TTC549 (cell line): ENCODE measurements at regions not wholly inside any gene's neighbourhood (a gene's known extent, or its start where the extent isn't known, plus 50 kb on each side); places are given as distances from the start of the nearest gene placed in this dataset.
A peak's percentile ranks its signal among the peaks of the same experiment; 100 is the strongest.

ENCODE experiments used
- FAIRE-seq: peaks from 2 replicates; lab custom pipeline; 2012; peaks lifted over from hg19 to GRCh38; lab: Jason Lieb, UNC

DNA sequence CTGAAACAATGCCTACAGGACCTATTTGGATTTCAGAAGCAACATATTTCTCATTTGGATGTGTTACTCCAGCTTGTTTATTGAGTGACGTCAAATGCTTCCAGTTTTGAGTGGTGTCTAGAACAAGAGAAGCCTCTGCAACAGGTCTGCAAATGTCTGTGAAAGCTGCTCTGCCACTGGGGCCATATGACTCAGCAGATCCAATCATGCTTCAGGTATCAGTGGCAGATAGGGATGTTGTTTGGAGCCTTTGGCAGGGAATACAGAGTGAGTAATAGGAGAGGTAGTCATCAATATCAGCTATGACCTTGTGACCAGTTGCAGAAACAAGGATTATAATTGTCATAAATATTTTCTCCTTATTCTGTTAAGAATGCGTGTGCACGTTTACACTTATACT is 141.1 kb upstream of the ZXDA start:
- FAIRE-seq = no peak

DNA sequence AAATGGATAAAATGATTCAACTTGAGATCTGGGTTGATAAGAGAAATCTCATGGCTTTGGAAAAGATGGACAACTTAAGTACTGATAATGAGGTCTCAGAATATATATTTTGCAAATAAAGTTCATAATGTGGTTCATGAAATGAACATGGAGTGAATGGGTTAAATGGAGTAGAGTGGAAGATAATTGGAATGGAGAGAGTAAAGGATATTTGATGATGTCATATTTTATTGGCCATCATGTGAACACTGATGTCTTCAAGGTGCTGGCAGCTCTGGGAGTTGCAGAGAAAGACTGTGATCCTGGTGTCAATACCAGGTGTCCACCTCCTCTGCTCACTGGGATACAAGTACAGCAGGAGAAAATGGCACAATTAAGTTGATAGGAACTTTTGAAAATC is 133.9 kb upstream of the ZXDA start:
- FAIRE-seq = no peak

DNA sequence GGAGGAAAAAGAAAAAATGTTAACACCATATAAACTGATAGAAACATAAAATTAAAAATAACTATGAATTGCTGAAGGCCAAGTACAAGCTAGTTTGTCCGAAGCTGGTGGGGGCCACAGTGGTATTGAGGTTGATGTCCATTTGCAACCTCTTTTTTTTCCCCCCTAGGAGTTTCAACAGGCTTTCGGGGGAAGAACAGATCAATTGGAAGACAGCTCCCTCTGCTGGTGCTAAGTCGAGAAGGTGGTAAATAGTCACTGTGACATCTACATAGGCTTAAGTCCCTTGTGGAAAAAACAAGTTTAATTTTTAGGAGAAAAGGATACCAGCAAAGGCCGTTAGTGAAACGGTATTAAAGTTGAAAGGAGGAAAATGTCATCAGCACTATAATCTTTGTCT is 115.7 kb upstream of the ZXDA start:
- peak; percentile 13 for FAIRE-seq

DNA sequence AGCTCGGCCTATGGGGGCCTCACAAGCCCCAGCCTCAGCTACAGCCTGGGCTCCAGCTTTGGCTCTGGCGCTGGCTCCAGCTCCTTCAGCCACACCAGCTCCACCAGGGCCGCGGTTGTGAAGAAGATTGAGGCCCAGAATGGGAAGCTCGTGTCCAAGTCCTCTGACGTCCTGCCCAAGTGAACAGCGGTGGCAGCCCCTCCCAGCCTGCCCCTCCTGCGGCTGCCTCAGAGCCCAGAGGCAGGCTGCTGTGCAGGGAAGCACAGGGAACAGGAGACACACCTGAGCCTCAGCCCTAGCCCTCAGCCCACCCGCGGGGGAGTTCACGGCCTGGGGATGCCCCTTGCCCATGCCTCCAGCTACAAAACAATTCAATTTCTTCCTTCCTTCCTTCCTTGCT is 75.7 kb upstream of the ZXDA start:
- FAIRE-seq = no peak

DNA sequence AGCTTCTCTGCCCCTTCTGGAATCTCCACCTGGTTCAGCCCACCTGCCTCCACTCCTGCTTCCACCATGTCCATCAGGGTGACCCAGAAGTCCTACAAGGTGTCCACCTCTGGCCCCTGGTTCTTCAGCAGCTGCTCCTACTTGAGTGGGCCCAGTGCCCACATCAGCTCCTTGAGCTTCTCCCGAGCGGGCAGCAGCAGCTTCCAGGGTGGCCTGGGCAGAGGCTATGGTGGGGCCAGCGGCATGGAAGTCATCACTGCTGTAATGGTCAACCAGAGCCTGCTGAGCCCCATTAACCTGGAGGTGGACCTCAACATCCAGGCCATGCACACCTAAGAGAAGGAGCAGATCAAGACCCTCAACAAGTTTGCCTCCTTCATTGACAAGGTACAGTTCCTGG is 74.4 kb upstream of the ZXDA start:
- FAIRE-seq = no peak

DNA sequence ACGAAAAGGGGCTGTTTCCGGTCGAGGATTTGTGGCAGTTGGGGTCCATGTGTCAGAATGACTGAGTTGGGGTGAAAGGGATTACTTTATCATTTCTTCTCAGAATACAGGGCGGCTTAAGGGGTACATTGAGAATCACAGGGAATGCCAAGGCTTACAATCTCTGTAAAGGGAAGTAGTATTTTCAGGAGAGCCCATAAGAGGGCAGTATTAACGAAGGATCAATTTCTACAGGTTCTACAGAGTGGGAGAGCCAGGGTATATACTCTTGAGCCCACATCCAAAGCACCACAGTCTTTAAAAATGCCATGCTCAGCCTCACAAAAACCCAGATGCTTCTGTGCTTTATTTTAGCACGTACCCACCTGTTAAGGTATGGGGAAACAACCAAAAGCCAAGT is 67.7 kb upstream of the ZXDA start:
- FAIRE-seq = no peak

DNA sequence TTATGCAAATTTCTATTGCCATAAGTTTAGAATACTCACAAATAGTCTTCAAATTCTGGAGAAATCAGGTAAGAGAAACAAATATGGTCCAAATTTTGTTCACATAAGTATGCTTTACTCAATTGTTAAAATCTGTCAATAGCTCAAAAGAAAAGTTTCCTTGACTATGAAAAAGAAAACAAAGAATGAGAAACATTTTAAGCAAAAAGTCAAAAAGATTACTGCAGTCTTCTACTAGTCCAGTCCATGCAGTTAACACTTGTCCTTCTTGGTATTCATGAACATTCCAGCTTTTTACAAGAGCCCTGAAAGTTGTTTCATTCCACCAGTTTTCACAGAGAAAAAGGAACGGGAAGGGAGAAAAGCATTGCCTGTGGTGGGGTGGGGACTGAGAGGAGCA is 54.7 kb upstream of the ZXDA start:
- no peak for FAIRE-seq
